AG04450 (cell line): ENCODE measurements at regions not wholly inside any gene's neighbourhood (a gene's known extent, or its start where the extent isn't known, plus 50 kb on each side); places are given as distances from the start of the nearest gene placed in this dataset.

Experiments used
- CTCF ChIA-PET: fragments of 300-600, 350-600 bp; formaldehyde crosslinking; extraction: SDS; loops from one replicate; lab custom pipeline; 2022; ENCODE audit warnings: antibody characterized with exemption, inconsistent platforms; lab: Charles Lee
- POLR2A ChIA-PET: fragments of 350-600 bp; formaldehyde crosslinking; extraction: SDS; loops from one replicate; lab custom pipeline; 2021; ENCODE audit warnings: antibody characterized with exemption, inconsistent platforms; lab: Yijun Ruan, JAX
- DNase-seq: peaks from one replicate; pipeline ENCODE4 v3.0.0-alpha.2; 2011; ENCODE audit warnings: low read depth, low spot score
- H3K27ac ChIP-seq: one replicate; pipeline ENCODE4 v1.5.1; 2012; ENCODE audit warnings: low read depth, low read length, control low read depth
- H3K27me3 ChIP-seq: one replicate; pipeline ENCODE4 v1.6.0; 2012; ENCODE audit warnings: low read length; ENCODE audit not compliant: control insufficient read depth, insufficient read depth
- H3K4me3 ChIP-seq: 2 replicates; pipeline ENCODE4 v1.5.1; 2011; ENCODE audit warnings: mild to moderate bottlenecking, low read depth, low read length, control low read depth
- H3K9me3 ChIP-seq: 2 replicates; pipeline ENCODE4 v1.5.1; 2012; ENCODE audit warnings: low read length; ENCODE audit not compliant: control insufficient read depth, insufficient read depth
- TF ChIP-seq, protein P1 (sequence below): IDR thresholded peaks from 2 replicates; pipeline ENCODE4 v1.5.1; 2011; ENCODE audit warnings: low read depth, low read length, control low read depth, inconsistent platforms

DNA sequence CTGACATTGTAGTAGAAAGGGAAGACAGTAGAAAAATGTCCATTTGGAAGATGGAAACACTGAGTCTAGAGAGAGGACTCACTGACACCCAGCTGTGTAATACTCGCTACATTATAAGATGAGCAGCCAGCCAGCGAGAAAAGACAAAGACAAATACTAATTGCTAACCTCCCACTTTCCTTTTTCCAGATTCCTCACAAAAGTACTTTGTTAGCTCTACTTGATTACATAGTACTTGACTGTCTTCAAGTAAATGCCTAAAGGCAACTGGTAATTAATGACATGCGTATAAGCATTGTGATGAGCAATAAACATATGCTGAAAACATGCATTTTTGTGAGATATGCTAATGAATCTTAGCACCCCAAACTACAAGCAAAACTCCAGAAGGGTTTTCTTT lies 363.1 kb downstream of the GPAM start:
- peaks cover 8% of the 10 kb centered on the region; the same call in 1 of the 2 replicates for H3K9me3 ChIP-seq
- TF ChIP-seq, protein P1, sequence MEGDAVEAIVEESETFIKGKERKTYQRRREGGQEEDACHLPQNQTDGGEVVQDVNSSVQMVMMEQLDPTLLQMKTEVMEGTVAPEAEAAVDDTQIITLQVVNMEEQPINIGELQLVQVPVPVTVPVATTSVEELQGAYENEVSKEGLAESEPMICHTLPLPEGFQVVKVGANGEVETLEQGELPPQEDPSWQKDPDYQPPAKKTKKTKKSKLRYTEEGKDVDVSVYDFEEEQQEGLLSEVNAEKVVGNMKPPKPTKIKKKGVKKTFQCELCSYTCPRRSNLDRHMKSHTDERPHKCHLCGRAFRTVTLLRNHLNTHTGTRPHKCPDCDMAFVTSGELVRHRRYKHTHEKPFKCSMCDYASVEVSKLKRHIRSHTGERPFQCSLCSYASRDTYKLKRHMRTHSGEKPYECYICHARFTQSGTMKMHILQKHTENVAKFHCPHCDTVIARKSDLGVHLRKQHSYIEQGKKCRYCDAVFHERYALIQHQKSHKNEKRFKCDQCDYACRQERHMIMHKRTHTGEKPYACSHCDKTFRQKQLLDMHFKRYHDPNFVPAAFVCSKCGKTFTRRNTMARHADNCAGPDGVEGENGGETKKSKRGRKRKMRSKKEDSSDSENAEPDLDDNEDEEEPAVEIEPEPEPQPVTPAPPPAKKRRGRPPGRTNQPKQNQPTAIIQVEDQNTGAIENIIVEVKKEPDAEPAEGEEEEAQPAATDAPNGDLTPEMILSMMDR, result no peak
- CTCF ChIA-PET, result no interaction called here

DNA sequence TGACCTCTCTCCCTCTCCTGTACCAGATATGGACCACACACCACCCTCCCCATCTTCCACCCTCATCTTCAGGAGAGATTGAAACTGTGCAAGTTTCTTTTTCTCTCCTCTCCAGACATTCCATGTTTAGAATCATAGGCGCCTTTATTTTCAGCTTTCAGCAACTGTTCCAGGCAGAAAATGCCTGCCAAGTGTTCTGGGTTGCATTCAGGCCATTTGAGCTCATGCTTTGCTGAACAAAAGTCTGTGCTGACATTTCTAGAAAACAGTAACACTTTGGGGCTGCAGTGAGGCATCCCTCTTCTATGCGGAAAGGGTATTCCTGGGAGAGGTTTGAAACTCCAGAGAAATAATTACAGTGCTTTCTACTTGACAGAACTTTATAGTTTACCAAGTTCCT lies 361.7 kb downstream of the GPAM start:
- ChIA-PET POLR2A (no interaction called here), CTCF (no interaction called here)
- no peaks in the 10 kb centered on the region for H3K27me3 ChIP-seq
- no peak for DNase-seq
- peaks cover 12% of the 10 kb centered on the region; the same call in 1 of the 2 replicates for H3K9me3 ChIP-seq
- no peak overlapping the region for H3K27ac ChIP-seq
- TF ChIP-seq, protein P1, result no peak
- no peak overlapping the region for H3K4me3 ChIP-seq

More for the DNA sequence above, 363.1 kb downstream of the GPAM start:
- H3K4me3 ChIP-seq, result no peak overlapping the region
- POLR2A ChIA-PET, result no interaction called here
- DNase-seq, result no peak
- no peak overlapping the region for H3K27ac ChIP-seq
- no peaks in the 10 kb centered on the region for H3K27me3 ChIP-seq

- peaks cover 12% of the 10 kb centered on the region; the same call in 1 of the 2 replicates for H3K9me3 ChIP-seq
- no peak for DNase-seq
- TF ChIP-seq, protein P1, result no peak
- H3K4me3 ChIP-seq, result no peak overlapping the region
- ChIA-PET POLR2A (no interaction called here), CTCF (no interaction called here)
- H3K27ac ChIP-seq, result no peak overlapping the region
- H3K27me3 ChIP-seq, result no peaks in the 10 kb centered on the region
Observed at GRCh38 chr10:111822661-111823060, 360.9 kb downstream of the GPAM start.

GRCh38 chr10:111824128-111824527 lies 359.4 kb downstream of the GPAM start:
- H3K4me3 ChIP-seq, result no peak overlapping the region
- H3K27me3 ChIP-seq, result no peaks in the 10 kb centered on the region
- H3K27ac ChIP-seq, result no peak overlapping the region
- CTCF ChIA-PET, result no interaction called here
- peaks cover 14% of the 10 kb centered on the region; the same call in 1 of the 2 replicates for H3K9me3 ChIP-seq
- DNase-seq, result no peak
- POLR2A ChIA-PET, result no interaction called here
- TF ChIP-seq, protein P1, result no peak

DNA sequence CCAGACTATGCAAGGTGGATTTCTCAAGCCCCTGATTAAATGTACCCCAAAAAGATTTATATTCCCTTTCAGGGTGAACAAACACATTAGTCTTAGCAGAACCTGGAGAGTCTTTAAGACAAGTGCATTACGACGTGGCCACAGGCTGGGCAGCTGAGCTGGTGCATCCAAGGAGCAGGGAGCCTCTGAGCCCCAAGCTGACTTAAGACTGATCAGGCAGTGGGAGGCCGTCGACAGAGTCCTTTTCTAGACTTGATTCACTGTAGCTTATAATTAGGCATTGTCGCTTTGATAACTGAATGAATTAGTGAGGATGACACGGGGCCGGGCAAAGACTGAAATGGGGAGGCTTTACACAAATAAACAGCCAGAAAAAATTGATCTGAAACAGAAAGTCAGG lies 353.2 kb downstream of the GPAM start:
- ChIA-PET CTCF (no interaction called here), POLR2A (no interaction called here)
- Histone ChIP-seq H3K4me3 (no peak overlapping the region), H3K27me3 (no peaks in the 10 kb centered on the region), H3K9me3 (peaks cover 13% of the 10 kb centered on the region), H3K27ac (no peak overlapping the region)
- TF ChIP-seq, protein P1, result no peak
- DNase-seq, result no peak
